ENCODE measurements at regions not wholly inside any gene's neighbourhood (a gene's known extent, or its start where the extent isn't known, plus 50 kb on each side); places are given as distances from the start of the nearest gene placed in this dataset.

DNA sequence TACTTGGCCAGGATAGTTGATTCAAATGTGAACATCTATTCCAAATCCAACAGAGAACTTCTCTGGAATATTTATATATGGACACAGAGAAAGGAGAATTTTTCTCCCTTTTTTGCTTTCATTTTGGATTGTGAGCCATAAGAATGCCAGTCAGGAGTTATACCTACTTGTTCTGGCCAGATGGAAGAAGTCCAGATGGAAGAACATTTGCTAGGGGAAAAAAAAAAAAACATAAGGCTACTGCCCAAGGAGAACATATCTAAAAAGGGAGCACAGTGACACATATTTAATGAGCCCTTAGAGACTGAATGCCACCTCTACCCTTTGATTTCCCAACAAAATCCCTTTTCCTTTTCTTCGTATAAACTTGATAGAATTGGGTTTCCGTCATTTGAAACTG, 61.7 kb upstream of the PPP2R2B start:
- H3K4me3 ChIP-seq (ENCODE audit: low read length) = no peak overlapping the region
- no peak for TF ChIP-seq ZNF274 (IDR thresholded peaks at IDR 0.05; ENCODE audit: low read depth, low read length)

DNA sequence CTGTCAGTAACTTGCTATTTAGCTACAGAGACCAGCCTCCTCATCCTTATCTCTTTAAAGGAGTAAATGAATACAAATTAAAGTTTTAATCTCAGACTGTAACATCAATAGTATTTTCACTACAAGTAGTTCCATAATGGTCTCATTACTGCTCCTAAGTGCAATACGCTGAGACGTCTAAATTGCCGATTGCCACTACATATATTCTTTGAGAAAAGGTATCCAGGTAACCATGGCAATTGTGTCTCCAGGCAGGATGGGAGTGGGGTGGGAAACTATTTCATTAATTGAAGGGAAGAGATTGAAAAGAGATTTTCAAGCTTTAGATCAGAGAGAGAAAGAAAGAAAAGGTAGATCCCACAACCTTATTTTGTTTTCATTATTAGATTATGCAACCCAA, 65.5 kb upstream of the PPP2R2B start:
- TF ChIP-seq ZNF274 (IDR thresholded peaks at IDR 0.05; ENCODE audit: low read depth, low read length) = no peak
- no peak overlapping the region for H3K4me3 ChIP-seq (ENCODE audit: low read length)

DNA sequence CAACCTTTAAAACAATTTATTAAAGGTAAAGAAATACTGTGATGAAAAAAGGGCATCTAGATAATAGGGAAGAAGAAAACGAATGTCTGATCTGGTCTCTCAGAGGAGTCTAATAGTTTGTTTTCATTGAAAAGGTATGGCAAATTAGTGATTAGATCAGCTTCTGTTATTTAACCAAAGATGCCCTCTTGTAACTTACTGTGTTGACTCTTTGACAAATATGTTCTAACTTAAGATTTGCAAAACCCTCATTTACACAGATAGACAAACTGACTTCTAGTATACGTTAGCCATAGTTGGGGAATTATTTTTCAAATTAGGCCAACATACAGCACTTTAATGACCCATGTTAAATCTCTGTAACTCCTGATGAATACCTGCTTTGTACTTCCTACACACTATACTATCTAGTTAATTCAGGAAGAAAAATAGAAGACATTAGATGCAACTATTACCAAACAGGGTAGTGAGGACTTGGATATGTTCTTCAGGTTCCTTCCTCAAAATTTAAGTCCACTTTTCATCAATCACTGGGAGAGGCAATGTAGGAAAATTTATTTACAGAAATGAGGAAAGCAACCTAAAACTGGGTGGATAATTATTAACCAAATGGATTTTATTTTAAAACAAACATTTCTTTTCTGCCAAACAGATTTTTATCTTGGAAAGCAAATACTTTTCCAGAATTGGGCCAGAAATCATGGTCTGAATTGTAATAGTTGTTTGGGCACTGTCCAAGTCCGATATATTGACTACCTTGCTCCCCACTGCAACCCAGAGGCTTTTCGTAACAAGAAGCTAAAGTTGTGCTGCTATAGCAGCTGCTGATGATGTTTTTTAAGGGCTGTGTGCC, 66.4 kb upstream of the PPP2R2B start:
- no peak for TF ChIP-seq ZNF274 (IDR thresholded peaks at IDR 0.05; ENCODE audit: low read depth, low read length)
- no peak overlapping the region for H3K4me3 ChIP-seq (ENCODE audit: low read length)

DNA sequence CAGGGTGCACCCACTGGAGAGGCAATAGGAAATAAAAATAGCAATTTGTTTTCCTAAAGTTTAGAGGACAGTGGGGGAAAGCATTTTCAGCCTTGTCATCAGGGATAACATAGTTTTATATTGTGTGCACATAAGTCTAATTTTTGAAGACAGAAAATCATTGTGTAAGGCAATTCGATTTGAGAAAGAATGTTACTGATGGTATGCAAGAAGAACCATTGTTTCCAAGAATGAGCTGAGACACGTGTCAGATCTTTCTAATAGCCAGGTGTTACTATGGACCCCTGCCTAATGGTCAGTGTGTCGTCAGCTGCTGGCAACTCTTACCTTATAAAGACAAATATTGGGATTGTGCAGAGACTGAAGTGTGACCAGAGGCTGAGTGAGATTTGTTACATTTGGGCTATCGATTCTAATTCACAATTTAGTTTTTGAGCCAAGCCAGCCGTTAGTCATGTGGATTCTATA, 67.1 kb upstream of the PPP2R2B start:
- no peak overlapping the region for H3K4me3 ChIP-seq (ENCODE audit: low read length)
- no peak for TF ChIP-seq ZNF274 (IDR thresholded peaks at IDR 0.05; ENCODE audit: low read depth, low read length)

DNA sequence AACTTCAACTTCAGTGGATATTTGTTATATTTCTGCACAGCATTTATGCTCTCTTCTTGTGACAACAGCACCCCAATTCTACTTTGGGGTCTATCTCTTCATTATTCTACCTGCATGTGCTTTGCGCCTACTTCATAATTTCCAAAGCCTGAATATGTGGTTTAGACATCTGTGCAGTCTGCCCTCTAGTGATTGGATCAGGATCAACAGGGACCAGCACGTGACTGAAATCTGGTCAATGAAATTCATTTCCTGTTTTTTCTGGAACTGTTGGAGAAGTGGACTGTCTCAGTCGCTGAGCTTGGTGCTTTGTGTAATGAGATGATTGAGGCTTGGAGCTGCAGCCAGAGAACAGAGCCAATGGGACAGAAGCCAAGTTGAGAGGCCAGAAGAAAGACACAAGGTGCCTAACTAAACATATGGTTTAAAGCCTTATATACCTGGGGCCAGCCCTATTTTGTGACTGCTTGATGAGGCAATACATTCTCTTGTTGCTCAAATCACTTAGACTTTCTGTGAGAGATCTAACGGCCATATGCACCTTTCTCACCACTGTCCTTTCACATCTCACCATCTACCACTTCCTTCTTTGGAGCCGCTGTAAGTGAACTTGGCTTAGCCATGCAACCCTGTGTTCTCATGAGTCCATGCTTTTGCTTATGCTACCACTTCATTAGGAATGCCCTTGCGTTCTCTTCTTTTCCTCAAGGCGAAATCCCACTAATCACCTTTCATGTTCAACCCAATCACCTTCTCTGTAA, 68.8 kb upstream of the PPP2R2B start:
- no peak for TF ChIP-seq ZNF274 (IDR thresholded peaks at IDR 0.05; ENCODE audit: low read depth, low read length)

DNA sequence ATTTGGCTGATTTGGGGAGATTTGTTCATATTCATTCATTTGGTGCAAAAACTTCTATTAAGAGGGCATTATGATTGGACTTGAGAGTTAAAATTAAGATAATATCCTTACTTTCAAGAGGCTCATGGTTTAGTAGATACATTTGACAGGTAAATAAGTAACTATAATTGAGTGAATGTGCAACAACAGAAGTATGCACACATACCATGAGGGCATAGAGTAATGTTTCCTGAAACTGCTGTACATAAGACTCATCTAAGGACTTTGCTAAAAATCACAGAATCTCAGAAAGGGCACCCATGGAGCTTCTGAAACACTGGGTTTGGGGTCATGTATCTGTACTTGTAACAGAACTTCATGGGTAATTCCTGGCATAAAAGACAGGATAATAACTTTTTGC, 70.1 kb upstream of the PPP2R2B start:
- no peak for TF ChIP-seq ZNF274 (IDR thresholded peaks at IDR 0.05; ENCODE audit: low read depth, low read length)
- H3K4me3 ChIP-seq (ENCODE audit: low read length) = no peak overlapping the region

More for the DNA sequence above, 68.8 kb upstream of the PPP2R2B start:
- H3K4me3 ChIP-seq (ENCODE audit: low read length) = no peak overlapping the region

DNA sequence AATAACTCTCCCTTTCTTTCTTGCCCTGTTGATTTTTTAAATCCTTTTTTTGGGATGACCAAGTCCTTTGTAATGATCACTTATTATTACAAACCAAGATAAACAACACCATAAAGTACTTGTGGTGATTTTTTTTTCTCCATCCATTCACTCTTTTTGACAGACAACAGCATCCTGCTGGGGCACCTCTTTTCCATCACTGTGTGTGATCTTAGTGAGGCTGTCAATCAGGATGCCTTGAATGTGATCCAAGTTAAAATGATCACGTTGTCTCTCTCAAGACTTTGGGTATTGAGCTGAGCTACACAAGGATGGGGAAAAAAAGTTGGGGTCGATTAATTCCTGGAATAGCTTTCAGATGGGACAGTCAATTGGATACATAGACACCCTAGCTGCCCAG, 73.6 kb upstream of the PPP2R2B start:
- no peak overlapping the region for H3K4me3 ChIP-seq (ENCODE audit: low read length)
- no peak for TF ChIP-seq ZNF274 (IDR thresholded peaks at IDR 0.05; ENCODE audit: low read depth, low read length)

DNA sequence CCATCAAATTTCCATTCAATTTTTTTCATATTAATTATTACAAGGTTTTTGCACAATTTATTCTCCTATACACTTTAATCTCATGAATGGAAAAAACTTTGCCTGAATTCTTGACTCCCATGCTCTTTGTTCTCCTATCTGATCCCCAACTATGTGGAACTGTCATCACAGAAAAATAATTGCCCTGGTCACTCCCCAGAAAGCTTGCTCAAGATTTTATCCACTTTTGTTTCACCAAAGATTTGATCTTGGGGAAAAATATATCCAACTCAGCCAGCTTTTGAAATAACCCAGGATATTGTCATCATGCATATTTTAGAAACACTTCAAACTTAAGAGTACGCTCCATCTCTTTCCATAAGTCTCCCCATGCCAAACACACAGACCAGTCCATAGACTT, 77.7 kb upstream of the PPP2R2B start:
- H3K4me3 ChIP-seq (ENCODE audit: low read length) = no peak overlapping the region
- TF ChIP-seq ZNF274 (IDR thresholded peaks at IDR 0.05; ENCODE audit: low read depth, low read length) = no peak

DNA sequence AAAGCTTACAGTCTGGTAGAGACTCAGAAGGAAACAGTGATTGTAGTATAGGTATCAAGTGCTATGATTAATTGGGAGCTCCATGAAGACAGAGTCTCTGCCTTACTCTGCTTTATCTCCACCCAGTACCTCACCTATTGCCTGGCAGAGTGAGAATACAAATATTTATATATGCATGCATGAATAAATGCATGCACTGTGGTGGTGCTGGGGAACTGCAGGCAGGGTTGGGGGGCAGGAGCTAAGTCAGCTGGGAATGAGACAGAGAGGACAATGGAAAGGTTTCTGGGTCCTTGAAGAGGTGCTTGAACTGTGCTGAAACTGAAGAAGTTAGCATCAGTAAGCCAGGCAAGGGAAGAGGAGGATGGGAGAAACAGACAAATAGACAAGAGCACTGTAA, 80.8 kb upstream of the PPP2R2B start:
- TF ChIP-seq ZNF274 (IDR thresholded peaks at IDR 0.05; ENCODE audit: low read depth, low read length) = no peak
- no peak overlapping the region for H3K4me3 ChIP-seq (ENCODE audit: low read length)

DNA sequence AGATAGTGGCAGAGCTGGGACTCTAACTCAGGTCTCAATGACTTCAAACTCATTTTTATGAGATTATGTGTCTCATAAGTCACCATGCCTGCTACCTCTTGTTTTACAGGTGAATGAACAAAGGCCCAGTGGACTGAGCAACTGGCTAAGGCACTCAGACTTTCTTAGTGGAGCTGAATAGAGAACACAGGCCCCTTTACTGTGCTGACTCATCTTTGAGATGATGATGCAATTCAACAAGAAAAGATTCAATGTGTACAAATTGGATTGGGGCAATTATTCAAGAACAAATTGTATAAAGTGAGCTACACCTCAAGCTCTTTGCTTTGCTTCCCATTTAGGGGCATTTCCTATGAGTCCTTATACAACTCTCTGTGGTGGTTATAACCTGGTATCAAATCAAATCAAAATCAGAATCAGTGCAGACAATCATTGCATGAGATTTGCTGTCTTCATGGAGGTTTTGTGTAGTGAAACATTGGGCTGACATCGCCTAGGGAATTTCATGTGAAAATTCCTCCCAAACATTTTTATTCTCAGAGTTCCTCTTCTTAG, 84.3 kb upstream of the PPP2R2B start:
- TF ChIP-seq ZNF274 (IDR thresholded peaks at IDR 0.05; ENCODE audit: low read depth, low read length) = no peak
- no peak overlapping the region for H3K4me3 ChIP-seq (ENCODE audit: low read length)

DNA sequence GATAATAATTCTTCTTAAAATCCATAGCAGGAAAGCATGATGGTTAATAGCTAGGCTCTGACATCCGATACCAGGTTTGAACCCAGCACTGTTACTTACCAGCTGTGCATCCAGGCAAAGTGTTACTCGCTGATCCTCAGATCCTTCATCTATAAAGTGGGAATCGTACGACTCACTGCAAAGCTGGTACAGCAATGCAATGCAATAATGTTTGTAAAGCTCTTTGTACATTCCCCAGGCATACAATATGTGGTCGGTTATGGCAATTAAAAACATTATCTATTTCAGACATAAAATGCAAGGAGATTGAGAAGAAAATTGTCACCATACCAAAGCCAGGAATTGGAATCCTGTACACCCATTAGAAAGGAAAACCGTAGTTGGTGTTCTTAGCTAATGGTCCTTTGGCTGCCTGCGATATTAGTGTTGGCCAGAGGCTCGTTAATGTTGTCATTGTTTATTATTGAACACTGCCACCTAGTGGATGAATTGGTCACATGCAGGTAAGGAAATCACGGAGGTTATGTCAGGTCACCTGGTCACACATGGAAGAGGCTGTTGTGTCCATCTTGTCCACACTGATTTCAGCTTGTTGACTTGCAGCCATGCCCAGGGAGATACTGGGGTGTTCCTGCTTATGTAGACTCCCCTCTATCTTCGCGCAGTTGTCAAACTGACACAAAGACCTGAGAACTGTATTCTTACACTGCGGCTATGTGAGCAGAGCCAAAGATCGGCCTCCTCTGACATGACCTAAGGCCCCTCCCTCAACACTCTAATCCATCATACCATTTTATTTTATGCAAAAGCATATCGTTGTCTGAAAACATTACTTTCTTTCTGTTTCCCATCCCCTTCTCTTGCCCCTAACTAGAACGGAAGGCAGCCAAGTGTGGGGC, 87.5 kb upstream of the PPP2R2B start:
- H3K4me3 ChIP-seq (ENCODE audit: low read length) = no peak overlapping the region
- no peak for TF ChIP-seq ZNF274 (IDR thresholded peaks at IDR 0.05; ENCODE audit: low read depth, low read length)

DNA sequence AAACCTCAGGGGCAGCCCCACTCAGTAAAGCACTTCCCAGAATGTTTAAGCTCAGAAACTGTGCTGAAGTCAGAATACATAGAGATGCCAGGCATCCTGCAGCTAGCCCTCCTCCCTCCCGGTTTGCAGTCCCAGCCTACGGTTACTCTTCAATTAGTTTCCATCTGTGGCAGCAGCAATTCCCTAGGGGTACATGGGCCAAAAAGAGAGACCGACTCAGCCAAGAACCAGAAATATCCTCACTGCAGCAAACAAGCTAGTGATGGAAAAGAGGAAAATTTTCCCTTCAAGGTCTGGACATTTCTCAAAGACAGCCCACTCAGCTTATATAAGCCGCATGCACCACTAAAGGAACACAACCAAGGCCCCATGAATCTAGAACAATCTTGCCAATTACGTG, 89.1 kb upstream of the PPP2R2B start:
- H3K4me3 ChIP-seq (ENCODE audit: low read length) = no peak overlapping the region
- TF ChIP-seq ZNF274 (IDR thresholded peaks at IDR 0.05; ENCODE audit: low read depth, low read length) = no peak

DNA sequence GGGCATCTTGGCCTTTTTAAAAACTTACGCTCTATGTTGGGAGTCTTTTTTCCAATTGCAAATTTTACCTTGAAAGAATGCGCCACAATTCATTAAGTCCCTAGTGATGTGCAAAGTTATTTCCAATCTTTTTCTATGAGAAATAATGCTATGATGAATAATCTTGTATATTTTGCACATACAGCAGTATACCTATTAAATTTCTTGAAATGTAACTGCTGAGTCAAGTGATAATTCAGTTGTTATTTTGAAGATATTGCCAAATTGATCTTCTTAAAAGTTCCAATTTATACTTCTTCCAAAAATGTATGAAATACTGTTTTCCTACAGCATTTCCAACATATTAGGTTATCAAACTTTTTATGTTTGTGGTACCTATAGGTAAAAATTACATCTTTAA, 92.8 kb upstream of the PPP2R2B start:
- H3K4me3 ChIP-seq (ENCODE audit: low read length) = no peak overlapping the region
- TF ChIP-seq ZNF274 (IDR thresholded peaks at IDR 0.05; ENCODE audit: low read depth, low read length) = no peak

DNA sequence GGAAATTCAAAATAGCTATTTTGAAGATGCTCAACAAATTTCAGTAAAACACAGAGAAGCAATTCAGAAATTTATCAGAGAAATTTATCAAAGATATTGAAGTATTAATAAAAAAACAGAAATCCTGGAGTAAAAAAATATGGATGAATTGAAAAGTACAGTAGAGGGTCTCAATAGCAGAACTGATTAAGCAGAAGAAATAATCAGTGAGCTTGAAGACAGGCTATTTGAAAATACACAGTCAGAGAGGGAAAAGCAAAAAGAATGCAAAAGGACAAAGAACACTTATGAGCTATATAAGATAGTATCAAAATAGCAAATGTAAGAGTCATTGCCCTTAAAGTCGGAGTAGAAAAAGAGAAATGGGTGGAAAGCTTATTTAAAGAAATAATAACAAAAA, 107.9 kb upstream of the PPP2R2B start:
- H3K4me3 ChIP-seq (ENCODE audit: low read length) = no peak overlapping the region
- TF ChIP-seq ZNF274 (IDR thresholded peaks at IDR 0.05; ENCODE audit: low read depth, low read length) = no peak
